H1 (cell line): ENCODE measurements at regions not wholly inside any gene's neighbourhood (a gene's known extent, or its start where the extent isn't known, plus 50 kb on each side); places are given as distances from the start of the nearest gene placed in this dataset.

Source experiments
- CTCF ChIA-PET: fragments of 300-600 bp; sonication (Branson Sonifier 250); formaldehyde crosslinking; loops from one replicate; lab custom pipeline; 2021; ENCODE audit not compliant: partially characterized antibody; lab: Charles Lee
- POLR2A ChIA-PET: fragments of 300-600 bp; sonication (Branson Sonifier 250); formaldehyde crosslinking; loops from one replicate; lab custom pipeline; 2021; ENCODE audit warnings: inconsistent platforms; ENCODE audit not compliant: partially characterized antibody; lab: Charles Lee
- DNase-seq, 2 experiments: peaks; one replicate each; pipeline versions ENCODE4 v3.0.0 to v3.0.0-alpha.2; 2010 to 2022; ENCODE audit warnings: low spot score in 2 of 2, low read depth in 1 of 2, mixed read lengths in 1 of 2
- FAIRE-seq: peaks from 2 replicates; lab custom pipeline; 2011; peaks lifted over from hg19 to GRCh38; lab: Jason Lieb, UNC
- H2AFZ ChIP-seq: 2 replicates; pipeline ENCODE4 v1.8.1; 2012; ENCODE audit warnings: low read length, inconsistent platforms
- H2AK5ac ChIP-seq: 2 replicates; pipeline ENCODE4 v1.6.1; 2013; ENCODE audit warnings: low read depth, low read length
- H2BK120ac ChIP-seq: replicated peaks from 2 replicates; pipeline ENCODE3; 2013; ENCODE audit warnings: low read depth, low read length, inconsistent platforms
- H2BK12ac ChIP-seq: 2 replicates; pipeline ENCODE4 v1.6.1; 2013; ENCODE audit warnings: low read depth, low read length
- H2BK15ac ChIP-seq: 2 replicates; pipeline ENCODE4 v1.6.1; 2013; ENCODE audit warnings: low read length
- H2BK20ac ChIP-seq: 2 replicates; pipeline ENCODE4 v1.6.1; 2013; ENCODE audit warnings: low read length
- H2BK5ac ChIP-seq: 2 replicates; pipeline ENCODE4 v1.6.1; 2013; ENCODE audit warnings: low read depth, low read length
- H3K14ac ChIP-seq: 2 replicates; pipeline ENCODE4 v1.6.1; 2013; ENCODE audit warnings: inconsistent platforms; ENCODE audit not compliant: insufficient read length
- H3K18ac ChIP-seq: 2 replicates; pipeline ENCODE4 v1.6.1; 2013; ENCODE audit warnings: low read length; ENCODE audit errors: extremely low read depth
- H3K23ac ChIP-seq: 2 replicates; pipeline ENCODE4 v1.6.1; 2013; ENCODE audit warnings: inconsistent platforms; ENCODE audit not compliant: insufficient read length
- H3K23me2 ChIP-seq: 2 replicates; pipeline ENCODE4 v1.6.1; 2013; ENCODE audit warnings: low read depth, low read length
- H3K27ac ChIP-seq: 2 replicates; pipeline ENCODE4 v1.6.1; 2011; ENCODE audit warnings: low read depth, low read length, inconsistent platforms
- H3K27me3 ChIP-seq, 4 experiments: replicated peaks in 1 of 4; 1 replicate in 1 of 4; 2 replicates in 3 of 4; pipeline versions ENCODE4 v1.6.1 to v1.8.1; 2011 to 2013; ENCODE audit warnings: low read length in 3 of 4, mild to moderate bottlenecking in 3 of 4, inconsistent platforms in 2 of 4, mixed read lengths in 2 of 4, moderate library complexity in 1 of 4; ENCODE audit not compliant: control insufficient read depth in 3 of 4, insufficient read depth in 3 of 4; ENCODE audit errors: extremely low read depth in 1 of 4
- H3K36me3 ChIP-seq, 4 experiments: 2 replicates each; pipeline versions ENCODE4 v1.6.1 to v1.8.1; 2011 to 2013; ENCODE audit warnings: mild to moderate bottlenecking in 4 of 4, low read length in 3 of 4, moderate library complexity in 2 of 4, control low read depth in 1 of 4, inconsistent platforms in 1 of 4; ENCODE audit not compliant: insufficient read depth in 4 of 4, control insufficient read depth in 2 of 4
- H3K4ac ChIP-seq: replicated peaks from 2 replicates; pipeline ENCODE3; 2013; ENCODE audit warnings: low read length, low read depth, mixed read lengths, inconsistent platforms; ENCODE audit not compliant: insufficient read length
- H3K4me1 ChIP-seq, 4 experiments: replicated peaks in 1 of 4; 1 replicate in 1 of 4; 2 replicates in 3 of 4; pipeline versions ENCODE4 v1.6.1 to v1.8.1; 2011 to 2013; ENCODE audit warnings: low read length in 3 of 4, inconsistent platforms in 2 of 4, mixed read lengths in 1 of 4; ENCODE audit not compliant: insufficient read depth in 4 of 4, control insufficient read depth in 3 of 4
- H3K4me2 ChIP-seq, 2 experiments: 2 replicates each; pipeline versions ENCODE4 v1.6.1 to v1.8.1; 2011 to 2013; ENCODE audit warnings: low read depth in 2 of 2, low read length in 2 of 2, control low read depth in 1 of 2, inconsistent platforms in 1 of 2, mild to moderate bottlenecking in 1 of 2; ENCODE audit not compliant: insufficient read depth in 1 of 2
- H3K4me3 ChIP-seq, 4 experiments: fragments of 200-600, 300-600 bp in 1 of 4; sonication (generic), shearing (Covaris generic), sonication (Bioruptor Twin) in 1 of 4; 2 replicates each; pipeline versions ENCODE4 v1.5.1 to v1.8.1; 2011 to 2016; ENCODE audit warnings: low read length in 4 of 4, low read depth in 3 of 4, control low read depth in 2 of 4, inconsistent platforms in 2 of 4, mild to moderate bottlenecking in 2 of 4, mixed read lengths in 1 of 4, moderate library complexity in 1 of 4; ENCODE audit not compliant: insufficient read depth in 2 of 4; ENCODE audit errors: extremely low read depth in 1 of 4
- H3K56ac ChIP-seq: replicated peaks from 2 replicates; pipeline ENCODE3; 2013; ENCODE audit warnings: low read depth, mild to moderate bottlenecking, mixed read lengths, low read length, inconsistent platforms; ENCODE audit not compliant: insufficient read length
- H3K79me1 ChIP-seq: 2 replicates; pipeline ENCODE4 v1.6.1; 2013; ENCODE audit warnings: low read depth, low read length, control low read depth
- H3K79me2 ChIP-seq, 2 experiments: 2 replicates each; pipeline versions ENCODE4 v1.6.1 to v1.8.1; 2012 to 2013; ENCODE audit warnings: low read length in 2 of 2, mild to moderate bottlenecking in 2 of 2, inconsistent platforms in 1 of 2; ENCODE audit not compliant: insufficient read depth in 2 of 2, control insufficient read depth in 1 of 2
- H3K9ac ChIP-seq, 4 experiments: replicated peaks in 1 of 4; 1 replicate in 1 of 4; 2 replicates in 3 of 4; pipeline versions ENCODE4 v1.6.1 to v1.8.1; 2011 to 2013; ENCODE audit warnings: low read depth in 3 of 4, low read length in 3 of 4, control low read depth in 2 of 4, mild to moderate bottlenecking in 2 of 4, moderate library complexity in 2 of 4, inconsistent platforms in 1 of 4; ENCODE audit errors: extremely low read depth in 1 of 4
- H3K9me3 ChIP-seq, 2 experiments: 2 replicates each; pipeline versions ENCODE4 v1.6.1 to v1.8.1; 2012 to 2013; ENCODE audit warnings: mild to moderate bottlenecking in 2 of 2, moderate library complexity in 2 of 2, control low read depth in 1 of 2, inconsistent platforms in 1 of 2, low read depth in 1 of 2, low read length in 1 of 2, mixed read lengths in 1 of 2; ENCODE audit not compliant: insufficient read depth in 2 of 2
- H4K20me1 ChIP-seq, 2 experiments: replicated peaks in 1 of 2; 2 replicates each; pipeline versions ENCODE3 to v1.8.1; 2011 to 2013; ENCODE audit warnings: inconsistent platforms in 2 of 2, low read length in 2 of 2, mild to moderate bottlenecking in 1 of 2; ENCODE audit not compliant: insufficient read depth in 2 of 2, control insufficient read depth in 1 of 2
- H4K5ac ChIP-seq: 2 replicates; pipeline ENCODE4 v1.6.1; 2013; ENCODE audit warnings: low read length, low read depth, mixed read lengths, inconsistent platforms; ENCODE audit not compliant: insufficient read length
- H4K8ac ChIP-seq: 2 replicates; pipeline ENCODE4 v1.8.0; 2013; ENCODE audit warnings: mild to moderate bottlenecking, moderate library complexity, low read length, inconsistent platforms; ENCODE audit not compliant: insufficient read depth; ENCODE audit errors: extremely low read depth
- H4K91ac ChIP-seq: replicated peaks from 2 replicates; pipeline ENCODE3; 2013; ENCODE audit warnings: low read length, mixed read lengths, inconsistent platforms; ENCODE audit not compliant: insufficient read length
- CEBPB ChIP-seq: IDR thresholded peaks from 2 replicates; pipeline ENCODE4 v1.6.1; 2012; ENCODE audit warnings: low read depth, low read length
- CTCF ChIP-seq, 3 experiments: IDR thresholded peaks; 1 replicate in 2 of 3; 2 replicates in 1 of 3; pipeline versions ENCODE4 v1.5.1 to v1.6.1; 2011; ENCODE audit warnings: low read length in 3 of 3, mild to moderate bottlenecking in 3 of 3, inconsistent platforms in 2 of 3, low read depth in 1 of 3, moderate library complexity in 1 of 3; ENCODE audit not compliant: insufficient read depth in 1 of 3; ENCODE audit errors: control extremely low read depth in 1 of 3
- HDAC6 ChIP-seq: IDR thresholded peaks from one replicate; pipeline ENCODE4 v1.7.1; 2012; ENCODE audit warnings: low read depth, mild to moderate bottlenecking, inconsistent platforms, low read length, moderate library complexity
- SIN3A ChIP-seq, 2 experiments: IDR thresholded peaks in 1 of 2; conservative IDR thresholded peaks in 1 of 2; 2 replicates each; pipeline ENCODE4 v1.6.1; 2011 to 2012; ENCODE audit warnings: low read length in 2 of 2, improper control_type of control experiment in 1 of 2, low read depth in 1 of 2, mild to moderate bottlenecking in 1 of 2
- TAF7 ChIP-seq: optimal IDR thresholded peaks from 2 replicates; pipeline ENCODE3; 2011; ENCODE audit warnings: low read depth, mild to moderate bottlenecking, inconsistent platforms, low read length, moderate library complexity, borderline replicate concordance
- YY1 ChIP-seq: IDR thresholded peaks from 2 replicates; pipeline ENCODE4 v1.6.1; 2011; ENCODE audit warnings: low read depth, mild to moderate bottlenecking, low read length
- WGBS, 2 experiments: shearing (Covaris generic) in 1 of 2; methylation state at CpG; one replicate each; pipeline versions ENCODE4 v1.1.6 to v1.1.7; 2013 to 2015; ENCODE audit warnings: low lambda C conversion rate in 2 of 2, mixed read lengths in 2 of 2, inconsistent platforms in 1 of 2, low coverage in 1 of 2, missing lambda C conversion rate in 1 of 2; ENCODE audit not compliant: insufficient replicate concordance in 2 of 2, insufficient coverage in 1 of 2, insufficient read length in 1 of 2; ENCODE audit errors: extremely low coverage in 1 of 2, missing lambda C conversion rate in 1 of 2; 5-methylcytosine and 5-hydroxymethylcytosine counted together

- Histone ChIP-seq H3K14ac (no peak overlapping the region), H2AK5ac (no peak overlapping the region), H2BK15ac (no peak overlapping the region), H4K91ac (no peak overlapping the region), H3K4me1 (no peaks in the 10 kb centered on the region), H3K79me1 (no peaks in the 10 kb centered on the region), H3K18ac (no peak overlapping the region), H3K36me3 (no peaks in the 10 kb centered on the region), H4K20me1 (no peaks in the 10 kb centered on the region), H4K8ac (no peak overlapping the region), H3K9me3 (no peaks in the 10 kb centered on the region), H3K4ac (no peak overlapping the region), H4K5ac (no peak overlapping the region), H3K9ac (no peak overlapping the region), H3K79me2 (no peaks in the 10 kb centered on the region), H2AFZ (no peak overlapping the region), H3K4me2 (no peak overlapping the region), H3K56ac (no peak overlapping the region), H2BK20ac (no peak overlapping the region), H3K23ac (no peak overlapping the region), H3K4me3 (no peak overlapping the region), H2BK120ac (no peak overlapping the region), H3K27ac (no peak overlapping the region), H3K23me2 (no peaks in the 10 kb centered on the region), H2BK12ac (no peak overlapping the region), H2BK5ac (no peak overlapping the region), H3K27me3 (no peaks in the 10 kb centered on the region)
- no peak for FAIRE-seq
- TF ChIP-seq CEBPB = no peak
- no peak for TF ChIP-seq CTCF (IDR thresholded peaks at IDR 0.05; ENCODE audit: control extremely low read depth in 1 of 3, insufficient read depth in 1 of 3, low read depth in 1 of 3, low read length in 3 of 3)
- no peak for TF ChIP-seq SIN3A (conservative IDR thresholded peaks at IDR 0.05 in 1 of 2, IDR thresholded peaks at IDR 0.05 in 1 of 2; ENCODE audit: low read depth in 1 of 2, low read length in 2 of 2)
- TF ChIP-seq YY1 = no peak
- TF ChIP-seq HDAC6 = no peak
- TF ChIP-seq TAF7 = no peak
- WGBS, 2 experiments = 98% methylated on average over 4 of the region's 4 CpGs; no CpG with 5 or more reads in 1 of the 2 experiments
- no peak for DNase-seq
- ChIA-PET CTCF (no interaction called here), POLR2A (no interaction called here)
Observed at GRCh38 chr13:83019986-83020385, 862.3 kb downstream of the SLITRK1 start.
